NCI-H1105 (cell line): ENCODE measurements at regions not wholly inside any gene's neighbourhood (a gene's known extent, or its start where the extent isn't known, plus 50 kb on each side); places are given as distances from the start of the nearest gene placed in this dataset.

Experiments
- DNase-seq: peaks from one replicate; lab custom pipeline; 2025; lab: John Stamatoyannopoulos, UW

- DNase-seq, result no peak
These were observed 72.0 kb upstream of the GORAB start for GRCh38 chr1:170460001-170460400.

GRCh38 chr1:170460414-170461155, 71.4 kb upstream of the GORAB start:
- no peak for DNase-seq

GRCh38 chr1:170461291-170461747, 70.6 kb upstream of the GORAB start:
- no peak for DNase-seq

- no peak for DNase-seq
These were observed 70.1 kb upstream of the GORAB start for GRCh38 chr1:170461762-170462384.

- DNase-seq, result no peak
These were observed 61.8 kb upstream of the GORAB start for GRCh38 chr1:170470121-170470520.

GRCh38 chr1:170471398-170472053, 60.4 kb upstream of the GORAB start:
- no peak for DNase-seq

- no peak for DNase-seq
These were observed 51.0 kb upstream of the GORAB start for GRCh38 chr1:170481000-170481399.
